NCI-H2171 (cell line): ENCODE measurements at regions not wholly inside any gene's neighbourhood (a gene's known extent, or its start where the extent isn't known, plus 50 kb on each side); places are given as distances from the start of the nearest gene placed in this dataset.

Experiments
- DNase-seq: peaks from one replicate; lab custom pipeline; 2025; lab: John Stamatoyannopoulos, UW

GRCh38 chr2:239625156-239625845 is 224.5 kb upstream of the HDAC4 start:
- DNase-seq: no peak

GRCh38 chr2:239621611-239622010 is 220.8 kb upstream of the HDAC4 start:
- no peak for DNase-seq

GRCh38 chr2:239619369-239619768 is 218.5 kb upstream of the HDAC4 start:
- no peak for DNase-seq

GRCh38 chr2:239616729-239617128 is 215.9 kb upstream of the HDAC4 start:
- no peak for DNase-seq

- no peak for DNase-seq
Observed at GRCh38 chr2:239612133-239612532, 211.3 kb upstream of the HDAC4 start.

- no peak for DNase-seq
Observed at GRCh38 chr2:239611222-239611795, 210.5 kb upstream of the HDAC4 start.

- no peak for DNase-seq
Observed at GRCh38 chr2:239610457-239611221, 209.8 kb upstream of the HDAC4 start.

GRCh38 chr2:239609607-239610310 is 208.9 kb upstream of the HDAC4 start:
- no peak for DNase-seq

- no peak for DNase-seq
Observed at GRCh38 chr2:239609162-239609561, 208.3 kb upstream of the HDAC4 start.

- no peak for DNase-seq
Observed at GRCh38 chr2:239608723-239609122, 207.9 kb upstream of the HDAC4 start.

GRCh38 chr2:239608260-239608659 is 207.4 kb upstream of the HDAC4 start:
- DNase-seq: no peak

- DNase-seq: no peak
Observed at GRCh38 chr2:239607517-239608191, 206.8 kb upstream of the HDAC4 start.

GRCh38 chr2:239606741-239607516 is 206.1 kb upstream of the HDAC4 start:
- DNase-seq: no peak

- DNase-seq: no peak
Observed at GRCh38 chr2:239605976-239606375, 205.2 kb upstream of the HDAC4 start.

- no peak for DNase-seq
Observed at GRCh38 chr2:239605409-239605808, 204.6 kb upstream of the HDAC4 start.

- no peak for DNase-seq
Observed at GRCh38 chr2:239604861-239605260, 204.0 kb upstream of the HDAC4 start.

- no peak for DNase-seq
Observed at GRCh38 chr2:239603411-239604356, 202.9 kb upstream of the HDAC4 start.

- no peak for DNase-seq
Observed at GRCh38 chr2:239602290-239603282, 201.8 kb upstream of the HDAC4 start.

GRCh38 chr2:239601880-239602279 is 201.1 kb upstream of the HDAC4 start:
- no peak for DNase-seq
